Activated CD8-positive, alpha-beta T cell treated with anti-CD3 and anti-CD28 coated beads for 36 hours (primary cell): ENCODE measurements at regions not wholly inside any gene's neighbourhood (a gene's known extent, or its start where the extent isn't known, plus 50 kb on each side); places are given as distances from the start of the nearest gene placed in this dataset.

Experiments used
- ATAC-seq: fragments of 200-7000 bp; cut with Tn5 transposase; one replicate; pipeline ENCODE4 v1.10.0; 2021; ENCODE audit warnings: mild to moderate bottlenecking, moderate library complexity
- CTCF ChIA-PET: fragments of 350-600 bp; sonication (Branson Sonifier 250); formaldehyde crosslinking; loops from one replicate; lab custom pipeline; 2021; ENCODE audit warnings: antibody characterized with exemption; lab: Charles Lee
- POLR2A ChIA-PET: fragments of 350-600 bp; sonication (Branson Sonifier 250); formaldehyde crosslinking; loops from one replicate; lab custom pipeline; 2021; ENCODE audit warnings: antibody characterized with exemption; lab: Charles Lee
- DNase-seq: peaks from one replicate; pipeline ENCODE4 v3.0.0-alpha.2; 2020
- H3K27ac Mint-ChIP-seq: one replicate; pipeline ENCODE4 v1.8.0; 2021; ENCODE audit warnings: mild to moderate bottlenecking, mixed read lengths
- H3K27me3 Mint-ChIP-seq: one replicate; pipeline ENCODE4 v1.8.0; 2021; ENCODE audit warnings: mixed read lengths
- H3K36me3 Mint-ChIP-seq: one replicate; pipeline ENCODE4 v1.8.0; 2021; ENCODE audit warnings: low read depth, mixed read lengths
- H3K4me1 Mint-ChIP-seq: one replicate; pipeline ENCODE4 v1.8.0; 2021; ENCODE audit warnings: low read depth, mixed read lengths
- H3K4me3 Mint-ChIP-seq: one replicate; pipeline ENCODE4 v1.8.0; 2021; ENCODE audit warnings: mild to moderate bottlenecking, moderate library complexity, mixed read lengths
- H3K9me3 Mint-ChIP-seq: one replicate; pipeline ENCODE4 v1.8.0; 2021; ENCODE audit warnings: mixed read lengths
- intact Hi-C: fragments of 100-400 bp; cut with micrococcal nuclease; formaldehyde crosslinking; loops from one replicate; pipeline ENCODE4 v1.10.0; 2022
- TF ChIP-seq, protein P1 (sequence below): fragments of 200-600 bp; IDR thresholded peaks from one replicate; pipeline ENCODE4 v1.8.0; 2022; ENCODE audit warnings: antibody characterized with exemption, mild to moderate bottlenecking

DNA sequence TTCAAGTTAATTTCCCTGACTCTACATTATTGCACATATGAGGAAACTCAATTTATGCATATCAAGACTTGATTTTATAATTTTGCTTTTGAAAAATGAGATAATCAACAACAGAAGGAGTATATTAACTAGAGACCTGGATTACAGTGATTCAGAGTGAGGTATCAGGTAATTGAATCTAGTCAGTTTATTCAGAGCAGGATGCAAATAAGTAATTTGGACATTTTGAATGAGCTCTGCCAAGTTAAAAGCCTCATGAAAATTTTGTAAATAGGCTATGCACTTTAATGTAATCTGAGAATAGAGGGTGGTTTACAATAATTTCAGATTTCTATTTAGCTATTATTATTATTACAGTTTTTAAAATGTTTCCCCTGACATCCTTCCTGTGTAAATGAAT lies 203.7 kb upstream of the EMCN start:
- Mint-ChIP-seq H3K27me3 (peaks cover 10% of the 10 kb centered on the region), H3K9me3 (peaks cover 3% of the 10 kb centered on the region), H3K4me3 (no peak overlapping the region), H3K4me1 (no peaks in the 10 kb centered on the region), H3K36me3 (no peaks in the 10 kb centered on the region), H3K27ac (no peak overlapping the region)
- CTCF ChIA-PET, result no interaction called here
- TF ChIP-seq, protein P1, sequence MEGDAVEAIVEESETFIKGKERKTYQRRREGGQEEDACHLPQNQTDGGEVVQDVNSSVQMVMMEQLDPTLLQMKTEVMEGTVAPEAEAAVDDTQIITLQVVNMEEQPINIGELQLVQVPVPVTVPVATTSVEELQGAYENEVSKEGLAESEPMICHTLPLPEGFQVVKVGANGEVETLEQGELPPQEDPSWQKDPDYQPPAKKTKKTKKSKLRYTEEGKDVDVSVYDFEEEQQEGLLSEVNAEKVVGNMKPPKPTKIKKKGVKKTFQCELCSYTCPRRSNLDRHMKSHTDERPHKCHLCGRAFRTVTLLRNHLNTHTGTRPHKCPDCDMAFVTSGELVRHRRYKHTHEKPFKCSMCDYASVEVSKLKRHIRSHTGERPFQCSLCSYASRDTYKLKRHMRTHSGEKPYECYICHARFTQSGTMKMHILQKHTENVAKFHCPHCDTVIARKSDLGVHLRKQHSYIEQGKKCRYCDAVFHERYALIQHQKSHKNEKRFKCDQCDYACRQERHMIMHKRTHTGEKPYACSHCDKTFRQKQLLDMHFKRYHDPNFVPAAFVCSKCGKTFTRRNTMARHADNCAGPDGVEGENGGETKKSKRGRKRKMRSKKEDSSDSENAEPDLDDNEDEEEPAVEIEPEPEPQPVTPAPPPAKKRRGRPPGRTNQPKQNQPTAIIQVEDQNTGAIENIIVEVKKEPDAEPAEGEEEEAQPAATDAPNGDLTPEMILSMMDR, result no peak
- intact Hi-C loops, result no loop called here
- POLR2A ChIA-PET, result no interaction called here
- ATAC-seq, result no peak
- DNase-seq, result no peak

DNA sequence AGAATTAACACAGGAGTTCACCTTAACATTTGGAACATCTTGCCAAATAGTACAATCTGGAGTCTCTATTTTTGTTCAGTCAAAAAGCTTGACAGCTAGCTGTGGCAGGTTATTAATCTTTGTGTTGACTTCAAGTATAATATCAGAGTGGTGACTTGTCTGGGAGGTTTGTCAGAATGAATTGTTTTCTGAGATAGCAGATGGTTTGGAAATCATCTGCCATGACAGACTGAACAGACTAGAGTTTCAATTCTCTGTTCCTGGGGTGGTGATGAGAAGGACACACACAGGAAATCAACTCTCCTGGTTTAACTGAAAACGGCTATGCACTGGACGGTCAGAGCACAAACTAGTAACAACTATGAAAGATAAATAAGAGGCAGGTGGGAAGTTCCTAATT lies 203.3 kb upstream of the EMCN start:
- Mint-ChIP-seq H3K36me3 (no peaks in the 10 kb centered on the region), H3K9me3 (peaks cover 3% of the 10 kb centered on the region), H3K4me3 (no peak overlapping the region), H3K4me1 (no peaks in the 10 kb centered on the region), H3K27me3 (peaks cover 10% of the 10 kb centered on the region), H3K27ac (no peak overlapping the region)
- intact Hi-C loops, result no loop called here
- no peak for ATAC-seq
- TF ChIP-seq, protein P1, result no peak
- POLR2A ChIA-PET, result no interaction called here
- CTCF ChIA-PET, result no interaction called here
- DNase-seq, result no peak

DNA sequence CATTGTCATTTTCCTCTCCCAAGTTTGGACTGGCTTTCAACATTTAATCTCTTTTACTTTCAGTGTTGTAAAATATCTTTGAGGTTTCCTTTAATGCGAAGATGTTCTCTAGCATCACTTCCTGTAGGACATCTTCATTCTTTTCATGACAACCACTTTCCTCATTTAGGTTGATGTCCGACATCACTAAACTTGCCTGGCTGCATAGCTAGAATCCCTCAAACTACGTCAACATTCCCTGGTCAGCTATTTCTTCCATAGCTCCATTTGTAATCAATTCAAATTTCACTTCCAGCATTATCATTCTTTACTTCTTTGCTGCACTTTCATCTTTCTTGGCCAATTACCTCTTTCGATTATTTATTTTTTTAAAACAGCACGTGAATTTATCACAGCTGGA lies 198.6 kb upstream of the EMCN start:
- DNase-seq (no peak), ATAC-seq (no peak)
- intact Hi-C loops, result no loop called here
- Mint-ChIP-seq H3K4me3 (no peak overlapping the region), H3K9me3 (peaks cover 5% of the 10 kb centered on the region), H3K27me3 (peaks cover 4% of the 10 kb centered on the region), H3K36me3 (no peaks in the 10 kb centered on the region), H3K4me1 (no peaks in the 10 kb centered on the region), H3K27ac (no peak overlapping the region)
- TF ChIP-seq, protein P1, result no peak
- ChIA-PET POLR2A (no interaction called here), CTCF (no interaction called here)

DNA sequence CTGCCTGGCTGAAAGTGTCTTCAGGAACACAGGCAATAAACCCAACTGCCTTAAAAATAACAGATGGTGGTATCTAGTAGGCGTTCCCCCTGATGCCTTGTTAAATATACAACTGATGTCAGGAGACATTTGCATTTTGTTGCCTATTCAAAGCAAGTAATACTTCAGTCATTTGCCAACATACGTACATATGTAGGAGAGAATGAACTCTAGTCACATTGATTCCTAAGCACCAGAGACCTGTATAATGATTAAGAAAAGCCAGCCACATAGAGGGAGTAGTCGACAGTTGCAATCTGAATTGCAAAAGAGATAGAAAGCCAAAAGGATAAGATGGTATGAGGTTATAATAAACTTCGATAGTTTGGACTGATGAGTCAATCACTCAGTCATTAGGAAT lies 191.0 kb upstream of the EMCN start:
- no peaks in the 10 kb centered on the region for H3K36me3 Mint-ChIP-seq
- DNase-seq (no peak), ATAC-seq (no peak)
- no peak overlapping the region for H3K27ac Mint-ChIP-seq
- no peak overlapping the region for H3K4me3 Mint-ChIP-seq
- CTCF ChIA-PET, result no interaction called here
- no peaks in the 10 kb centered on the region for H3K27me3 Mint-ChIP-seq
- intact Hi-C loops, result no loop called here
- TF ChIP-seq, protein P1, result no peak
- H3K4me1 Mint-ChIP-seq, result no peaks in the 10 kb centered on the region
- POLR2A ChIA-PET, result no interaction called here
- no peaks in the 10 kb centered on the region for H3K9me3 Mint-ChIP-seq

DNA sequence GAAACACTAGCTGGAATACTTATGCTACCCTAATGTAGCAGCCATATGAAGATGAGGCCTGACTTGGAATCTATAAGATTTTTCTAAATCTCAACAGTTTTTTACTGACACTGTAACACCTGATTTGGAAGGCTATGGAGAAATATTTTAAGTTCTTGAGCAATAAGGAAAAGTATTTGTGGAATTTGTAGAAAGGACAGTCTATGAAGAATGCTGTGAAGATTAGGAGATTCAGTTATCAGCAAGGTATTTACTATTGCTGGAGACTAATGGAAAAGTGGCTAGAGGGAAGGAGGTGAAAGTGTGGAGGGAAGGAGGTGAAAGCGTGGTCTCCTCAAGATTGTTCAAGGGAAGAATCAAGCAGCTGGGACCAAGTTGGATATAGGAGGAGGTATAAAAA lies 190.0 kb upstream of the EMCN start:
- no peaks in the 10 kb centered on the region for H3K27me3 Mint-ChIP-seq
- H3K36me3 Mint-ChIP-seq, result no peaks in the 10 kb centered on the region
- no peaks in the 10 kb centered on the region for H3K4me1 Mint-ChIP-seq
- ChIA-PET POLR2A (no interaction called here), CTCF (no interaction called here)
- H3K4me3 Mint-ChIP-seq, result no peak overlapping the region
- TF ChIP-seq, protein P1, result no peak
- H3K27ac Mint-ChIP-seq, result no peak overlapping the region
- no peak for ATAC-seq
- intact Hi-C loops, result no loop called here
- DNase-seq, result no peak
- no peaks in the 10 kb centered on the region for H3K9me3 Mint-ChIP-seq
